Right lobe of liver (tissue), 4 donors: ENCODE measurements at regions not wholly inside any gene's neighbourhood (a gene's known extent, or its start where the extent isn't known, plus 50 kb on each side); places are given as distances from the start of the nearest gene placed in this dataset.

ENCODE experiments used
- POLR2A ChIP-seq: fragments of 450-650 bp; IDR thresholded peaks from one replicate; pipeline ENCODE4 v1.6.1; 2017; ENCODE audit warnings: antibody characterized with exemption, mild to moderate bottlenecking
- TF ChIP-seq, protein P1 (sequence below), 4 donors: fragments of 200-600 bp in 3 of 4; fragments of 450-650 bp in 1 of 4; IDR thresholded peaks; one replicate each; pipeline versions ENCODE4 v1.5.1 to v1.8.0; 2016 to 2022; ENCODE audit warnings: antibody characterized with exemption in 4 of 4, mild to moderate bottlenecking in 2 of 4
- donor health status: DM: no; HTN: no; CAD: no.
- donor health status: DM: no; HTN: no; CAD: no.
- donor health status: DM: no; HTN: yes; CAD: no.

DNA sequence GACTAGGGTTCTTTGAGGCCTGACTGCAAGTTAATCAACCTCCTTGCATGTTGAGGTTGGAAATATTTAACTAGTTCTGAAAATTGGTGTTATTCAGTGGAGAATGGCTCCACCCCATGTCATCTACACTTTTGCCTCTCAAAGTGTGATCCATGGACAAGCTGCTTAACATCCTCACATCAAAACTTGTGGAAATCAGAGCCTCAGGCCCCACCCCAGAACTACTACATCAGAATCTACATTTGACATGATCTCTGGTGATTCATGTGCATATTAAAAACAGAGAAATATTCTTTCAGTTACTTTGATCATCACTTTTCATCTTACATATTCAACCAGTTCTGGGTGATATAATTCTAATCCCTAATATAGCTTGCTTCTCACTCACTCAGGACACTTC lies 632.9 kb downstream of the ARL4A start:
- TF ChIP-seq, protein P1, sequence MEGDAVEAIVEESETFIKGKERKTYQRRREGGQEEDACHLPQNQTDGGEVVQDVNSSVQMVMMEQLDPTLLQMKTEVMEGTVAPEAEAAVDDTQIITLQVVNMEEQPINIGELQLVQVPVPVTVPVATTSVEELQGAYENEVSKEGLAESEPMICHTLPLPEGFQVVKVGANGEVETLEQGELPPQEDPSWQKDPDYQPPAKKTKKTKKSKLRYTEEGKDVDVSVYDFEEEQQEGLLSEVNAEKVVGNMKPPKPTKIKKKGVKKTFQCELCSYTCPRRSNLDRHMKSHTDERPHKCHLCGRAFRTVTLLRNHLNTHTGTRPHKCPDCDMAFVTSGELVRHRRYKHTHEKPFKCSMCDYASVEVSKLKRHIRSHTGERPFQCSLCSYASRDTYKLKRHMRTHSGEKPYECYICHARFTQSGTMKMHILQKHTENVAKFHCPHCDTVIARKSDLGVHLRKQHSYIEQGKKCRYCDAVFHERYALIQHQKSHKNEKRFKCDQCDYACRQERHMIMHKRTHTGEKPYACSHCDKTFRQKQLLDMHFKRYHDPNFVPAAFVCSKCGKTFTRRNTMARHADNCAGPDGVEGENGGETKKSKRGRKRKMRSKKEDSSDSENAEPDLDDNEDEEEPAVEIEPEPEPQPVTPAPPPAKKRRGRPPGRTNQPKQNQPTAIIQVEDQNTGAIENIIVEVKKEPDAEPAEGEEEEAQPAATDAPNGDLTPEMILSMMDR (IDR thresholded peaks at IDR 0.05), result no peak
- TF ChIP-seq POLR2A, result no peak
